ENCODE measurements at regions not wholly inside any gene's neighbourhood (a gene's known extent, or its start where the extent isn't known, plus 50 kb on each side); places are given as distances from the start of the nearest gene placed in this dataset.

GRCh38 chr16:79328402-79329165 is 272.0 kb downstream of the MAF start:
- H3K4me3 Mint-ChIP-seq, result no peak overlapping the region
- 0 out of 2 replicates have a peak, but pooled peaks cover 5% of the 10 kb centered on the region for H3K36me3 Mint-ChIP-seq (ENCODE audit: low read depth)
- no peak overlapping the region for H3K27ac Mint-ChIP-seq
- H3K4me1 Mint-ChIP-seq (ENCODE audit: low read depth), result no peaks in the 10 kb centered on the region
- H3K9me3 Mint-ChIP-seq, result peaks cover 29% of the 10 kb centered on the region
- DNase-seq, result no peak
- H3K27me3 Mint-ChIP-seq (ENCODE audit: insufficient read depth), result no peaks in the 10 kb centered on the region
- TF ChIP-seq, protein P1, sequence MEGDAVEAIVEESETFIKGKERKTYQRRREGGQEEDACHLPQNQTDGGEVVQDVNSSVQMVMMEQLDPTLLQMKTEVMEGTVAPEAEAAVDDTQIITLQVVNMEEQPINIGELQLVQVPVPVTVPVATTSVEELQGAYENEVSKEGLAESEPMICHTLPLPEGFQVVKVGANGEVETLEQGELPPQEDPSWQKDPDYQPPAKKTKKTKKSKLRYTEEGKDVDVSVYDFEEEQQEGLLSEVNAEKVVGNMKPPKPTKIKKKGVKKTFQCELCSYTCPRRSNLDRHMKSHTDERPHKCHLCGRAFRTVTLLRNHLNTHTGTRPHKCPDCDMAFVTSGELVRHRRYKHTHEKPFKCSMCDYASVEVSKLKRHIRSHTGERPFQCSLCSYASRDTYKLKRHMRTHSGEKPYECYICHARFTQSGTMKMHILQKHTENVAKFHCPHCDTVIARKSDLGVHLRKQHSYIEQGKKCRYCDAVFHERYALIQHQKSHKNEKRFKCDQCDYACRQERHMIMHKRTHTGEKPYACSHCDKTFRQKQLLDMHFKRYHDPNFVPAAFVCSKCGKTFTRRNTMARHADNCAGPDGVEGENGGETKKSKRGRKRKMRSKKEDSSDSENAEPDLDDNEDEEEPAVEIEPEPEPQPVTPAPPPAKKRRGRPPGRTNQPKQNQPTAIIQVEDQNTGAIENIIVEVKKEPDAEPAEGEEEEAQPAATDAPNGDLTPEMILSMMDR (IDR thresholded peaks at IDR 0.05), result no peak

GRCh38 chr16:79327836-79328235 is 272.7 kb downstream of the MAF start:
- H3K36me3 Mint-ChIP-seq (ENCODE audit: low read depth), result 0 out of 2 replicates have a peak, but pooled peaks cover 11% of the 10 kb centered on the region

GRCh38 chr16:79326549-79326948 is 274.0 kb downstream of the MAF start:
- Mint-ChIP-seq H3K9me3 (peaks cover 24% of the 10 kb centered on the region), H3K4me3 (no peak overlapping the region), H3K27me3 (ENCODE audit: insufficient read depth) (no peaks in the 10 kb centered on the region), H3K27ac (no peak overlapping the region), H3K4me1 (ENCODE audit: low read depth) (no peaks in the 10 kb centered on the region), H3K36me3 (ENCODE audit: low read depth) (0 out of 2 replicates have a peak, but pooled peaks cover 8% of the 10 kb centered on the region)
- TF ChIP-seq, protein P1 (IDR thresholded peaks at IDR 0.05), result no peak
- DNase-seq, result no peak

More at GRCh38 chr16:79327836-79328235, 272.7 kb downstream of the MAF start:
- Mint-ChIP-seq H3K27ac (no peak overlapping the region), H3K27me3 (ENCODE audit: insufficient read depth) (no peaks in the 10 kb centered on the region), H3K4me3 (no peak overlapping the region), H3K4me1 (ENCODE audit: low read depth) (no peaks in the 10 kb centered on the region), H3K9me3 (peaks cover 28% of the 10 kb centered on the region)
- TF ChIP-seq, protein P1 (IDR thresholded peaks at IDR 0.05), result no peak
- no peak for DNase-seq

- DNase-seq, result no peak
- H3K4me1 Mint-ChIP-seq (ENCODE audit: low read depth), result no peaks in the 10 kb centered on the region
- H3K36me3 Mint-ChIP-seq (ENCODE audit: low read depth), result peaks cover 11% of the 10 kb centered on the region
- no peak overlapping the region for H3K27ac Mint-ChIP-seq
- no peak overlapping the region for H3K4me3 Mint-ChIP-seq
- TF ChIP-seq, protein P1 (IDR thresholded peaks at IDR 0.05), result no peak
- H3K9me3 Mint-ChIP-seq, result peaks cover 32% of the 10 kb centered on the region
- no peaks in the 10 kb centered on the region for H3K27me3 Mint-ChIP-seq (ENCODE audit: insufficient read depth)
Measured at GRCh38 chr16:79325226-79325945, 275.2 kb downstream of the MAF start.

- Mint-ChIP-seq H3K9me3 (peaks cover 56% of the 10 kb centered on the region), H3K36me3 (ENCODE audit: low read depth) (peaks cover 11% of the 10 kb centered on the region), H3K4me1 (ENCODE audit: low read depth) (no peaks in the 10 kb centered on the region), H3K4me3 (no peak overlapping the region), H3K27me3 (ENCODE audit: insufficient read depth) (no peaks in the 10 kb centered on the region), H3K27ac (no peak overlapping the region)
- TF ChIP-seq, protein P1 (IDR thresholded peaks at IDR 0.05), result no peak
- no peak for DNase-seq
Measured at GRCh38 chr16:79320956-79321355, 279.6 kb downstream of the MAF start.

Data from HFFc6 (cell line).